ENCODE measurements at regions not wholly inside any gene's neighbourhood (a gene's known extent, or its start where the extent isn't known, plus 50 kb on each side); places are given as distances from the start of the nearest gene placed in this dataset.

- TF ChIP-seq POLR2A (IDR thresholded peaks at IDR 0.05): no peak
- no peak for TF ChIP-seq CTCF (IDR thresholded peaks at IDR 0.05)
- no peak for TF ChIP-seq EP300 (IDR thresholded peaks at IDR 0.05)
These were observed 81.8 kb upstream of the RBMS1 start for GRCh38 chr2:160575368-160575767.

All from tibial nerve (tissue), 4 donors.